SU-DHL-6 (cell line): ENCODE measurements at regions not wholly inside any gene's neighbourhood (a gene's known extent, or its start where the extent isn't known, plus 50 kb on each side); places are given as distances from the start of the nearest gene placed in this dataset.

Experiments
- H2AFZ ChIP-seq: fragments of 200-600 bp; sonication (generic); 2 replicates; pipeline ENCODE4 v1.6.1; 2014; ENCODE audit warnings: low read depth, mild to moderate bottlenecking, moderate library complexity, mixed read lengths, antibody characterized with exemption, low read length; ENCODE audit not compliant: severe bottlenecking
- H3F3A ChIP-seq: fragments of 200-600 bp; shearing (Covaris generic); 2 replicates; pipeline ENCODE4 v1.6.0; 2016; ENCODE audit warnings: antibody characterized with exemption, mild to moderate bottlenecking; ENCODE audit not compliant: insufficient read depth
- H3K27ac ChIP-seq: fragments of 200-600 bp; sonication (generic); 2 replicates; pipeline ENCODE4 v1.5.1; 2016; ENCODE audit warnings: low read depth, mild to moderate bottlenecking, low read length, moderate library complexity, mixed read lengths
- H3K27me3 ChIP-seq: fragments of 200-600 bp; sonication (generic), shearing (Covaris generic); 2 replicates; pipeline ENCODE4 v1.6.0; 2014; ENCODE audit warnings: mild to moderate bottlenecking, low read length
- H3K36me3 ChIP-seq: fragments of 200-600 bp; sonication (generic); 2 replicates; pipeline ENCODE4 v1.6.1; 2014; ENCODE audit warnings: mild to moderate bottlenecking, low read length, mixed read lengths
- H3K4me2 ChIP-seq: fragments of 300-600, 200-600 bp; shearing (Covaris generic), sonication (generic); 2 replicates; pipeline ENCODE4 v1.6.0; 2014; ENCODE audit warnings: low read length, low read depth, mild to moderate bottlenecking; ENCODE audit not compliant: poor library complexity, severe bottlenecking
- H3K4me3 ChIP-seq: fragments of 200-600 bp; sonication (generic); 2 replicates; pipeline ENCODE4 v1.5.1; 2014; ENCODE audit warnings: antibody characterized with exemption, low read length, mild to moderate bottlenecking, mixed read lengths; ENCODE audit not compliant: insufficient read depth, poor library complexity, severe bottlenecking
- H3K79me2 ChIP-seq: fragments of 200-600 bp; sonication (generic); 2 replicates; pipeline ENCODE4 v1.6.1; 2014; ENCODE audit warnings: mild to moderate bottlenecking, low read length, moderate library complexity; ENCODE audit not compliant: insufficient read depth
- H3K9ac ChIP-seq: fragments of 200-600 bp; sonication (generic); 2 replicates; pipeline ENCODE4 v1.7.0; 2014; ENCODE audit warnings: mild to moderate bottlenecking, low read length
- H3K9me2 ChIP-seq: fragments of 200-600 bp; sonication (generic); replicated peaks from 2 replicates; pipeline ENCODE4 v1.6.1; 2014; ENCODE audit warnings: low read length; ENCODE audit not compliant: insufficient read depth
- H3K9me3 ChIP-seq: fragments of 200-600 bp; sonication (generic); 2 replicates; pipeline ENCODE4 v1.6.1; 2014; ENCODE audit warnings: low read length, mixed read lengths; ENCODE audit not compliant: insufficient read depth
- H4K20me1 ChIP-seq: fragments of 200-600 bp; sonication (generic); 2 replicates; pipeline ENCODE4 v1.6.1; 2014; ENCODE audit warnings: low read depth, mild to moderate bottlenecking, antibody characterized with exemption, low read length, moderate library complexity, mixed read lengths
- CTCF ChIP-seq: fragments of 200-600 bp; sonication (generic); IDR thresholded peaks from one replicate; pipeline ENCODE4 v1.5.1; 2017; ENCODE audit warnings: antibody characterized with exemption, mild to moderate bottlenecking, low read length, moderate library complexity; ENCODE audit not compliant: insufficient read depth, poor library complexity, severe bottlenecking
- EZH2phosphoT487 ChIP-seq: fragments of 200-600 bp; sonication (generic), shearing (Covaris generic); conservative IDR thresholded peaks from 2 replicates; pipeline ENCODE4 v1.6.1; 2018; ENCODE audit warnings: mild to moderate bottlenecking, antibody characterized with exemption, low read length, moderate library complexity, mixed read lengths

GRCh38 chr3:160076519-160076918, 87.9 kb downstream of the IL12A start:
- no peaks in the 10 kb centered on the region for H3K9me2 ChIP-seq
- no peak overlapping the region for H3K4me3 ChIP-seq
- H3K4me2 ChIP-seq = no peak overlapping the region
- H3K9ac ChIP-seq = no peak overlapping the region
- no peak overlapping the region for H2AFZ ChIP-seq
- no peaks in the 10 kb centered on the region for H3K79me2 ChIP-seq
- no peaks in the 10 kb centered on the region for H4K20me1 ChIP-seq
- no peaks in the 10 kb centered on the region for H3F3A ChIP-seq
- H3K9me3 ChIP-seq = no peaks in the 10 kb centered on the region
- no peak overlapping the region for H3K27ac ChIP-seq
- no peaks in the 10 kb centered on the region for H3K27me3 ChIP-seq
- no peaks in the 10 kb centered on the region for H3K36me3 ChIP-seq
- TF ChIP-seq CTCF = no peak
- TF ChIP-seq EZH2phosphoT487 = no peak

DNA sequence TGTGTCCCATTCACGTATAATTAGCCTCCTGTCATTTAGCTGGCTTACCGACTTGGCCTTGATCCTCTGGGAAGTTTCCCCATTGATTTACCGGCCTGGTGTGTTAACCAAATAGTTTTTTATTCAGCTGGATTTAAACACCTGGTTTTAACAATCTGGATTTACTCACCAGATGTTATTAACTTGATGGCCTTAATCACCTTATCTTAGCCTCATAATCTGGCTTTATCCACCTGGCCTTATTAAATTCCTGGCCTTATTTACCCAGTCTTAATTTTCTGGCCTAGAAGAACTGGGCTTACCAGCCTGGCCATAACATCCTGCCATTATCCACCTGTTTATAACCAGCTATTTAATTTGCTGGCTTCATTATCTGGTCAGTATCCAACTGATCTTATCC, 89.9 kb downstream of the IL12A start:
- Histone ChIP-seq H3K4me2 (no peak overlapping the region), H3K9me3 (no peaks in the 10 kb centered on the region), H2AFZ (no peak overlapping the region), H3K27ac (no peak overlapping the region), H4K20me1 (no peaks in the 10 kb centered on the region), H3K9me2 (no peaks in the 10 kb centered on the region), H3K4me3 (no peak overlapping the region), H3K9ac (no peak overlapping the region), H3K36me3 (no peaks in the 10 kb centered on the region), H3K27me3 (no peaks in the 10 kb centered on the region), H3K79me2 (no peaks in the 10 kb centered on the region), H3F3A (no peaks in the 10 kb centered on the region)
- TF ChIP-seq EZH2phosphoT487 (no peak), CTCF (no peak)

GRCh38 chr3:160081958-160082533, 93.4 kb downstream of the IL12A start:
- TF ChIP-seq EZH2phosphoT487 (no peak), CTCF (no peak)
- Histone ChIP-seq H3K36me3 (no peaks in the 10 kb centered on the region), H3K4me3 (no peak overlapping the region), H3K9ac (no peak overlapping the region), H3K9me2 (no peaks in the 10 kb centered on the region), H3K4me2 (no peak overlapping the region), H3K27me3 (no peaks in the 10 kb centered on the region), H3K79me2 (no peaks in the 10 kb centered on the region), H3K9me3 (no peaks in the 10 kb centered on the region), H3F3A (no peaks in the 10 kb centered on the region), H3K27ac (no peak overlapping the region), H4K20me1 (no peaks in the 10 kb centered on the region), H2AFZ (no peak overlapping the region)

- Histone ChIP-seq H3K27me3 (no peaks in the 10 kb centered on the region), H4K20me1 (no peaks in the 10 kb centered on the region), H2AFZ (no peak overlapping the region), H3F3A (no peaks in the 10 kb centered on the region), H3K4me2 (no peak overlapping the region), H3K9me2 (no peaks in the 10 kb centered on the region), H3K79me2 (no peaks in the 10 kb centered on the region), H3K27ac (no peak overlapping the region), H3K9ac (no peak overlapping the region), H3K4me3 (no peak overlapping the region), H3K9me3 (no peaks in the 10 kb centered on the region), H3K36me3 (no peaks in the 10 kb centered on the region)
- TF ChIP-seq CTCF (no peak), EZH2phosphoT487 (no peak)
Measured at GRCh38 chr3:160084998-160085397, 96.4 kb downstream of the IL12A start.
